Progenitor cell of endocrine pancreas (in vitro differentiated cells): ENCODE measurements at regions not wholly inside any gene's neighbourhood (a gene's known extent, or its start where the extent isn't known, plus 50 kb on each side); places are given as distances from the start of the nearest gene placed in this dataset.

Source experiments
- DNase-seq: peaks from one replicate; pipeline ENCODE4 v3.0.0; 2021; ENCODE audit warnings: low spot score; ENCODE audit not compliant: unreplicated experiment
- H3K27ac Mint-ChIP-seq: 2 replicates; pipeline ENCODE4 v1.8.0; 2021; ENCODE audit warnings: mild to moderate bottlenecking, moderate library complexity, mixed read lengths
- H3K27me3 Mint-ChIP-seq: 2 replicates; pipeline ENCODE4 v1.8.0; 2021; ENCODE audit warnings: mixed read lengths
- H3K36me3 Mint-ChIP-seq: 2 replicates; pipeline ENCODE4 v1.8.0; 2022; ENCODE audit warnings: mixed read lengths; ENCODE audit not compliant: insufficient read depth
- H3K4me1 Mint-ChIP-seq: 2 replicates; pipeline ENCODE4 v1.8.0; 2021; ENCODE audit warnings: low read depth, mixed read lengths
- H3K4me3 Mint-ChIP-seq: 2 replicates; pipeline ENCODE4 v1.8.0; 2021; ENCODE audit warnings: low read depth, mild to moderate bottlenecking, moderate library complexity, mixed read lengths
- H3K9me3 Mint-ChIP-seq: 2 replicates; pipeline ENCODE4 v1.8.0; 2021; ENCODE audit warnings: low read depth, mixed read lengths
- CTCF ChIP-seq: fragments of 200-600 bp; sonication (generic); IDR thresholded peaks from one replicate; pipeline ENCODE4 v1.5.0; 2021; ENCODE audit warnings: antibody characterized with exemption, mild to moderate bottlenecking; ENCODE audit not compliant: unreplicated experiment

- Mint-ChIP-seq H3K27ac (no peak overlapping the region), H3K4me3 (no peak overlapping the region), H3K27me3 (peaks cover 16% of the 10 kb centered on the region), H3K9me3 (peaks cover 5% of the 10 kb centered on the region), H3K36me3 (no peaks in the 10 kb centered on the region), H3K4me1 (peaks cover 14% of the 10 kb centered on the region)
- TF ChIP-seq CTCF = no peak
- no peak for DNase-seq
Observed at GRCh38 chr5:174521449-174521848, 202.9 kb upstream of the MSX2 start.

- TF ChIP-seq CTCF = no peak
- no peak overlapping the region for H3K27ac Mint-ChIP-seq
- DNase-seq = no peak
- H3K27me3 Mint-ChIP-seq = peaks cover 13% of the 10 kb centered on the region
- peaks cover 14% of the 10 kb centered on the region for H3K4me1 Mint-ChIP-seq
- H3K4me3 Mint-ChIP-seq = no peak overlapping the region
- no peaks in the 10 kb centered on the region for H3K36me3 Mint-ChIP-seq
- no peaks in the 10 kb centered on the region for H3K9me3 Mint-ChIP-seq
Observed at GRCh38 chr5:174522480-174523260, 201.7 kb upstream of the MSX2 start.

- H3K4me1 Mint-ChIP-seq = peaks cover 16% of the 10 kb centered on the region
- peak; percentile 36 for TF ChIP-seq CTCF
- DNase-seq = no peak
- no peak overlapping the region for H3K4me3 Mint-ChIP-seq
- no peaks in the 10 kb centered on the region for H3K36me3 Mint-ChIP-seq
- H3K27ac Mint-ChIP-seq = no peak overlapping the region
- H3K27me3 Mint-ChIP-seq = peaks cover 13% of the 10 kb centered on the region
- no peaks in the 10 kb centered on the region for H3K9me3 Mint-ChIP-seq
Observed at GRCh38 chr5:174523311-174524071, 200.9 kb upstream of the MSX2 start.

- H3K4me1 Mint-ChIP-seq = peaks cover 16% of the 10 kb centered on the region
Observed at GRCh38 chr5:174524351-174524750, 200.0 kb upstream of the MSX2 start.

More at GRCh38 chr5:174524351-174524750, 200.0 kb upstream of the MSX2 start:
- H3K36me3 Mint-ChIP-seq = no peaks in the 10 kb centered on the region
- no peak for DNase-seq
- no peak for TF ChIP-seq CTCF
- H3K4me3 Mint-ChIP-seq = no peak overlapping the region
- H3K27ac Mint-ChIP-seq = no peak overlapping the region
- peaks cover 10% of the 10 kb centered on the region for H3K27me3 Mint-ChIP-seq
- H3K9me3 Mint-ChIP-seq = no peaks in the 10 kb centered on the region
